ENCODE measurements at regions not wholly inside any gene's neighbourhood (a gene's known extent, or its start where the extent isn't known, plus 50 kb on each side); places are given as distances from the start of the nearest gene placed in this dataset.

GRCh38 chr3:160129459-160130061 lies 95.7 kb upstream of the C3orf80 start:
- Mint-ChIP-seq H3K36me3 (no peaks in the 10 kb centered on the region), H3K9me3 (no peaks in the 10 kb centered on the region), H3K27ac (no peak overlapping the region), H3K27me3 (peaks cover 4 to 6% of the 10 kb centered on the region in 2 donors), H3K4me3 (no peak overlapping the region), H3K4me1 (peaks cover 3 to 10% of the 10 kb centered on the region in 2 donors)
- no peak for DNase-seq
- ATAC-seq (replicated peaks): peak; percentile 40 to 53

GRCh38 chr3:160130071-160130470 lies 95.2 kb upstream of the C3orf80 start:
- Mint-ChIP-seq H3K9me3 (no peaks in the 10 kb centered on the region), H3K27ac (no peak overlapping the region), H3K36me3 (no peaks in the 10 kb centered on the region), H3K4me3 (no peak overlapping the region), H3K27me3 (peaks cover 4 to 6% of the 10 kb centered on the region in 2 donors), H3K4me1 (peaks cover 3 to 10% of the 10 kb centered on the region in 2 donors)
- DNase-seq: no peak
- ATAC-seq (replicated peaks): no peak

- Mint-ChIP-seq H3K4me3 (no peak overlapping the region), H3K9me3 (no peaks in the 10 kb centered on the region)
- no peak for ATAC-seq (replicated peaks)
Measured at GRCh38 chr3:160130950-160131349, 94.3 kb upstream of the C3orf80 start.

GRCh38 chr3:160132226-160132625 lies 93.0 kb upstream of the C3orf80 start:
- Mint-ChIP-seq H3K4me3 (no peak overlapping the region), H3K36me3 (no peaks in the 10 kb centered on the region), H3K27ac (no peak overlapping the region), H3K9me3 (no peaks in the 10 kb centered on the region), H3K27me3 (peaks cover 4 to 6% of the 10 kb centered on the region in 2 donors), H3K4me1 (peaks cover 13 to 24% of the 10 kb centered on the region in 2 donors)
- ATAC-seq (replicated peaks): no peak
- no peak for DNase-seq

More at GRCh38 chr3:160130950-160131349, 94.3 kb upstream of the C3orf80 start:
- no peak for DNase-seq
- Mint-ChIP-seq H3K36me3 (no peaks in the 10 kb centered on the region), H3K27ac (no peak overlapping the region), H3K4me1 (peaks cover 7 to 16% of the 10 kb centered on the region in 2 donors), H3K27me3 (peaks cover 4 to 6% of the 10 kb centered on the region in 2 donors)

- no peak for ATAC-seq (replicated peaks)
- H3K4me1 Mint-ChIP-seq: peaks cover 13 to 24% of the 10 kb centered on the region in 2 donors
- H3K9me3 Mint-ChIP-seq: no peaks in the 10 kb centered on the region
Measured at GRCh38 chr3:160133757-160134156, 91.5 kb upstream of the C3orf80 start.

GRCh38 chr3:160134454-160134853 lies 90.8 kb upstream of the C3orf80 start:
- Mint-ChIP-seq H3K9me3 (no peaks in the 10 kb centered on the region), H3K4me1 (peaks cover 11 to 21% of the 10 kb centered on the region in 2 donors), H3K27ac (no peak overlapping the region), H3K27me3 (peaks cover under 1 to 1% of the 10 kb centered on the region in 2 donors), H3K4me3 (no peak overlapping the region), H3K36me3 (no peaks in the 10 kb centered on the region)
- no peak for DNase-seq
- no peak for ATAC-seq (replicated peaks)

More at GRCh38 chr3:160133757-160134156, 91.5 kb upstream of the C3orf80 start:
- H3K4me3 Mint-ChIP-seq: no peak overlapping the region
- H3K36me3 Mint-ChIP-seq: no peaks in the 10 kb centered on the region
- DNase-seq: no peak
- H3K27ac Mint-ChIP-seq: no peak overlapping the region
- H3K27me3 Mint-ChIP-seq: peaks cover 4 to 6% of the 10 kb centered on the region in 2 donors

GRCh38 chr3:160134964-160135363 lies 90.3 kb upstream of the C3orf80 start:
- Mint-ChIP-seq H3K27ac (no peak overlapping the region), H3K27me3 (no peaks in the 10 kb centered on the region), H3K36me3 (no peaks in the 10 kb centered on the region), H3K4me3 (no peak overlapping the region), H3K9me3 (no peaks in the 10 kb centered on the region), H3K4me1 (peaks cover 10 to 16% of the 10 kb centered on the region in 2 donors)
- no peak for ATAC-seq (replicated peaks)
- DNase-seq: no peak

GRCh38 chr3:160135851-160136250 lies 89.4 kb upstream of the C3orf80 start:
- DNase-seq (no peak), ATAC-seq (replicated peaks) (no peak)
- Mint-ChIP-seq H3K9me3 (peaks cover 0 to 1% of the 10 kb centered on the region in 2 donors), H3K4me3 (no peak overlapping the region), H3K27ac (peak overlapping the region; percentile 62), H3K27me3 (no peaks in the 10 kb centered on the region), H3K36me3 (no peaks in the 10 kb centered on the region), H3K4me1 (peaks cover 11 to 17% of the 10 kb centered on the region in 2 donors)

GRCh38 chr3:160136421-160136820 lies 88.8 kb upstream of the C3orf80 start:
- Mint-ChIP-seq H3K27me3 (no peaks in the 10 kb centered on the region), H3K4me1 (peaks cover 14 to 20% of the 10 kb centered on the region in 2 donors), H3K36me3 (no peaks in the 10 kb centered on the region), H3K27ac (peak overlapping the region; percentile 62), H3K4me3 (no peak overlapping the region), H3K9me3 (peaks cover 0 to 4% of the 10 kb centered on the region in 2 donors)
- DNase-seq (no peak), ATAC-seq (replicated peaks) (peak; percentile 36 to 50)

- peaks cover 0 to 4% of the 10 kb centered on the region in 2 donors for H3K36me3 Mint-ChIP-seq
- peaks cover 9 to 10% of the 10 kb centered on the region in 2 donors for H3K9me3 Mint-ChIP-seq
- no peak overlapping the region for H3K27ac Mint-ChIP-seq
- ATAC-seq (replicated peaks) (no peak), DNase-seq (no peak)
- H3K4me1 Mint-ChIP-seq: peaks cover 15 to 20% of the 10 kb centered on the region in 2 donors
- peaks cover 0 to 6% of the 10 kb centered on the region in 2 donors for H3K27me3 Mint-ChIP-seq
- no peak overlapping the region for H3K4me3 Mint-ChIP-seq
Measured at GRCh38 chr3:160139291-160139690, 85.9 kb upstream of the C3orf80 start.

- Mint-ChIP-seq H3K36me3 (peaks cover 0 to 4% of the 10 kb centered on the region in 2 donors), H3K4me1 (peaks cover 13 to 15% of the 10 kb centered on the region in 2 donors), H3K27me3 (peaks cover 0 to 6% of the 10 kb centered on the region in 2 donors), H3K4me3 (no peak overlapping the region), H3K9me3 (peaks cover 9 to 10% of the 10 kb centered on the region in 2 donors), H3K27ac (no peak overlapping the region)
- ATAC-seq (replicated peaks) (peak; percentile 71 to 83), DNase-seq (peak; percentile 9)
Measured at GRCh38 chr3:160140756-160141155, 84.5 kb upstream of the C3orf80 start.

GRCh38 chr3:160141485-160142185 lies 83.6 kb upstream of the C3orf80 start:
- H3K36me3 Mint-ChIP-seq: peaks cover 0 to 4% of the 10 kb centered on the region in 2 donors
- ATAC-seq (replicated peaks) (peak; percentile 66 to 70), DNase-seq (peak; percentile 9)
- H3K27me3 Mint-ChIP-seq: peaks cover 0 to 6% of the 10 kb centered on the region in 2 donors
- no peak overlapping the region for H3K4me3 Mint-ChIP-seq
- peaks cover 5 to 7% of the 10 kb centered on the region in 2 donors for H3K4me1 Mint-ChIP-seq
- no peak overlapping the region for H3K27ac Mint-ChIP-seq
- H3K9me3 Mint-ChIP-seq: peaks cover 9 to 10% of the 10 kb centered on the region in 2 donors

- no peak for ATAC-seq (replicated peaks)
Measured at GRCh38 chr3:160143482-160143881, 81.7 kb upstream of the C3orf80 start.

GRCh38 chr3:160150066-160150465 lies 75.2 kb upstream of the C3orf80 start:
- DNase-seq (no peak), ATAC-seq (replicated peaks) (no peak)
- peaks cover 0 to 4% of the 10 kb centered on the region in 2 donors for H3K9me3 Mint-ChIP-seq
- no peaks in the 10 kb centered on the region for H3K4me1 Mint-ChIP-seq
- H3K27ac Mint-ChIP-seq: no peak overlapping the region
- H3K36me3 Mint-ChIP-seq: no peaks in the 10 kb centered on the region
- H3K27me3 Mint-ChIP-seq: peaks cover 0 to 8% of the 10 kb centered on the region in 2 donors
- H3K4me3 Mint-ChIP-seq: no peak overlapping the region

More at GRCh38 chr3:160143482-160143881, 81.7 kb upstream of the C3orf80 start:
- Mint-ChIP-seq H3K9me3 (peaks cover 9 to 14% of the 10 kb centered on the region in 2 donors), H3K36me3 (peaks cover 0 to 4% of the 10 kb centered on the region in 2 donors), H3K27ac (no peak overlapping the region), H3K27me3 (peaks cover 0 to 6% of the 10 kb centered on the region in 2 donors), H3K4me3 (no peak overlapping the region), H3K4me1 (peaks cover 5% of the 10 kb centered on the region in 2 donors)
- DNase-seq: no peak

- Mint-ChIP-seq H3K27me3 (peaks cover 0 to 8% of the 10 kb centered on the region in 2 donors), H3K4me1 (no peaks in the 10 kb centered on the region)
Measured at GRCh38 chr3:160150525-160150924, 74.7 kb upstream of the C3orf80 start.

More at GRCh38 chr3:160150525-160150924, 74.7 kb upstream of the C3orf80 start:
- DNase-seq (no peak), ATAC-seq (replicated peaks) (no peak)
- H3K36me3 Mint-ChIP-seq: no peaks in the 10 kb centered on the region
- H3K9me3 Mint-ChIP-seq: peaks cover 0 to 4% of the 10 kb centered on the region in 2 donors
- H3K27ac Mint-ChIP-seq: no peak overlapping the region
- no peak overlapping the region for H3K4me3 Mint-ChIP-seq

Data from stimulated activated naive B cell treated with anti-CD40 and anti-IgM and Interleukin-4, amounts not matched to agents 10 μg/mL and 1 μg/mL and 100 μg/mL, for 72 hours (primary cell).